Stomach (tissue), 8 donors: ENCODE measurements at regions not wholly inside any gene's neighbourhood (a gene's known extent, or its start where the extent isn't known, plus 50 kb on each side); places are given as distances from the start of the nearest gene placed in this dataset.

ENCODE experiments used
- DNase-seq, 2 donors: peaks; one replicate each; pipeline versions ENCODE4 v3.0.0 to v3.0.0-alpha.2; 2013 to 2019
- H3K27ac ChIP-seq, 5 donors: fragments of 200-600 bp in 4 of 5; sonication (generic) in 4 of 5; one replicate each; pipeline ENCODE4 v1.5.1; 2013 to 2019; ENCODE audit warnings: mild to moderate bottlenecking in 1 of 5, moderate library complexity in 1 of 5
- H3K27me3 ChIP-seq, 3 donors: fragments of 200-600 bp; sonication (generic); one replicate each; pipeline ENCODE4 v1.5.1; 2017 to 2019; ENCODE audit warnings: mixed run types in 1 of 3
- H3K36me3 ChIP-seq, 4 donors: fragments of 200-600 bp; sonication (generic); 1 replicate in 3 of 4; 2 replicates in 1 of 4; pipeline ENCODE4 v1.5.1; 2016 to 2019
- H3K4me1 ChIP-seq, 4 donors: fragments of 200-600 bp; sonication (generic); one replicate each; pipeline ENCODE4 v1.5.1; 2016 to 2019
- H3K4me3 ChIP-seq, 4 donors: fragments of 200-600 bp; sonication (generic) in 3 of 4; one replicate each; pipeline ENCODE4 v1.5.1; 2016 to 2019; ENCODE audit warnings: mild to moderate bottlenecking in 1 of 4
- H3K9me3 ChIP-seq, 4 donors: fragments of 200-600 bp; sonication (generic); one replicate each; pipeline ENCODE4 v1.5.1; 2016 to 2019
- EP300 ChIP-seq: sonication (generic); formaldehyde crosslinking; IDR thresholded peaks from one replicate; pipeline ENCODE4 v1.6.1; 2017; ENCODE audit warnings: antibody characterized with exemption
- POLR2A ChIP-seq, 4 donors: fragments of 450-650 bp; IDR thresholded peaks; one replicate each; pipeline ENCODE4 v1.6.1; 2016; ENCODE audit warnings: antibody characterized with exemption in 4 of 4, control low read depth in 2 of 4, mild to moderate bottlenecking in 1 of 4, moderate library complexity in 1 of 4
- POLR2AphosphoS5 ChIP-seq, 3 donors: sonication (generic); formaldehyde crosslinking; IDR thresholded peaks; one replicate each; pipeline ENCODE4 v1.6.1; 2016; ENCODE audit warnings: antibody characterized with exemption in 3 of 3
- WGBS, 5 donors: extraction: QIAGEN DNeasy Blood & Tissue Kit in 3 of 5; methylation state at CpG; one replicate each; pipeline versions ENCODE4 v1.1.5 to v1.1.7; 2013 to 2018; 5-methylcytosine and 5-hydroxymethylcytosine counted together
- intact Hi-C: fragments of 100-400 bp; cut with DNase I; formaldehyde crosslinking; loops from one replicate; pipeline ENCODE4 v1.15.1; 2023; ENCODE audit warnings: low total_unique reads
- TF ChIP-seq, protein P1 (sequence below), 7 experiments: fragments of 450-650 bp in 4 of 7; fragments of 200-600 bp in 3 of 7; sonication (generic) in 3 of 7; IDR thresholded peaks; one replicate each; pipeline ENCODE4 v1.5.1; 2016 to 2019; ENCODE audit warnings: antibody characterized with exemption in 7 of 7, control low read depth in 2 of 7, mild to moderate bottlenecking in 1 of 7
- donor health status: healthy with polysubstance abuse.
- donor health status: Bipolar disorder and iron deficiency.
- donor health status: healthy.

DNA sequence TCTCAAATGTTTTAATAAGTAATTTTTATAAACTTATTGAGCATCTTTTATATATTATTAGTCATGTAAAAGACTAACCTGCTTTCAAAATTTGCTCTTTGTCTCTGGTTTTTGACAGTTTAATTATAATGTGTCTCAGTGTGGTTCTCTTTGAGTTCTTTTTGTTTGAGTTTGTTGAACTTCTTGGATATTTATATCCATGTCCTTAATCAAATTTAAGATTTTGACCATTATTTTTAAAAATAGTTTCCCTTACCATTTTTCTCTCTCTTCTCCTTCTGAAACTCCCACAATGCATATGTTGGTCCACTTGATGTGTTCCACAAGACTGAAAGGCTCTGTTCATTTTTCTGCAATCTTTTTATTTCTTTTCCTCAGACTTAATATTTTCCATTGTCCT, 366.1 kb upstream of the GOLIM4 start:
- TF ChIP-seq, protein P1, sequence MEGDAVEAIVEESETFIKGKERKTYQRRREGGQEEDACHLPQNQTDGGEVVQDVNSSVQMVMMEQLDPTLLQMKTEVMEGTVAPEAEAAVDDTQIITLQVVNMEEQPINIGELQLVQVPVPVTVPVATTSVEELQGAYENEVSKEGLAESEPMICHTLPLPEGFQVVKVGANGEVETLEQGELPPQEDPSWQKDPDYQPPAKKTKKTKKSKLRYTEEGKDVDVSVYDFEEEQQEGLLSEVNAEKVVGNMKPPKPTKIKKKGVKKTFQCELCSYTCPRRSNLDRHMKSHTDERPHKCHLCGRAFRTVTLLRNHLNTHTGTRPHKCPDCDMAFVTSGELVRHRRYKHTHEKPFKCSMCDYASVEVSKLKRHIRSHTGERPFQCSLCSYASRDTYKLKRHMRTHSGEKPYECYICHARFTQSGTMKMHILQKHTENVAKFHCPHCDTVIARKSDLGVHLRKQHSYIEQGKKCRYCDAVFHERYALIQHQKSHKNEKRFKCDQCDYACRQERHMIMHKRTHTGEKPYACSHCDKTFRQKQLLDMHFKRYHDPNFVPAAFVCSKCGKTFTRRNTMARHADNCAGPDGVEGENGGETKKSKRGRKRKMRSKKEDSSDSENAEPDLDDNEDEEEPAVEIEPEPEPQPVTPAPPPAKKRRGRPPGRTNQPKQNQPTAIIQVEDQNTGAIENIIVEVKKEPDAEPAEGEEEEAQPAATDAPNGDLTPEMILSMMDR (IDR thresholded peaks at IDR 0.05), result no peak
- TF ChIP-seq EP300 (no peak), POLR2A (IDR thresholded peaks at IDR 0.05) (no peak), POLR2AphosphoS5 (IDR thresholded peaks at IDR 0.05) (no peak)
- intact Hi-C loops, result loop anchor here (10.0 kb wide), 1 partner anchor 237 kb away; no protein-coding TSS in a partner anchor
- Histone ChIP-seq H3K4me3 (no peak overlapping the region), H3K9me3 (peaks cover 0 to 5% (median 1%) of the 10 kb centered on the region in 4 donors), H3K4me1 (no peaks in the 10 kb centered on the region), H3K36me3 (no peaks in the 10 kb centered on the region), H3K27ac (no peak overlapping the region), H3K27me3 (no peaks in the 10 kb centered on the region)
- DNase-seq, result no peak

- no peak overlapping the region for H3K27ac ChIP-seq
- TF ChIP-seq, protein P1 (IDR thresholded peaks at IDR 0.05), result no peak
- TF ChIP-seq POLR2AphosphoS5 (IDR thresholded peaks at IDR 0.05) (no peak), POLR2A (IDR thresholded peaks at IDR 0.05) (no peak), EP300 (no peak)
- WGBS, 5 donors, result 57 to 78% (median 68%) methylated on average over 2 of the region's 2 CpGs
- H3K9me3 ChIP-seq, result peaks cover 0 to 5% (median 0%) of the 10 kb centered on the region in 4 donors
- H3K4me1 ChIP-seq, result no peaks in the 10 kb centered on the region
- intact Hi-C loops, result no loop called here
- DNase-seq, result peak in 1 of 2 donors; percentile 28
- no peak overlapping the region for H3K4me3 ChIP-seq
- H3K27me3 ChIP-seq, result no peaks in the 10 kb centered on the region
- no peaks in the 10 kb centered on the region for H3K36me3 ChIP-seq
Measured at GRCh38 chr3:168459226-168459784, 363.6 kb upstream of the GOLIM4 start.

- Histone ChIP-seq H3K4me1 (no peaks in the 10 kb centered on the region), H3K27ac (no peak overlapping the region), H3K9me3 (peaks cover 0 to 5% (median 0%) of the 10 kb centered on the region in 4 donors), H3K27me3 (no peaks in the 10 kb centered on the region), H3K36me3 (no peaks in the 10 kb centered on the region), H3K4me3 (no peak overlapping the region)
- WGBS, 5 donors, result 69 to 80% (median 72%) methylated on average over 4 of the region's 4 CpGs
- no peak for DNase-seq
- intact Hi-C loops, result no loop called here
- TF ChIP-seq, protein P1 (IDR thresholded peaks at IDR 0.05), result no peak
- TF ChIP-seq POLR2AphosphoS5 (IDR thresholded peaks at IDR 0.05) (no peak), POLR2A (IDR thresholded peaks at IDR 0.05) (no peak), EP300 (no peak)
Measured at GRCh38 chr3:168457954-168458539, 362.3 kb upstream of the GOLIM4 start.

- 51 to 75% (median 62%) methylated on average over 3 to 5 of the region's 5 CpGs for WGBS, 5 donors
- no peak for DNase-seq
- no peaks in the 10 kb centered on the region for H3K4me1 ChIP-seq
- no peaks in the 10 kb centered on the region for H3K9me3 ChIP-seq
- H3K27me3 ChIP-seq, result no peaks in the 10 kb centered on the region
- no peak overlapping the region for H3K27ac ChIP-seq
- TF ChIP-seq EP300 (no peak), POLR2A (IDR thresholded peaks at IDR 0.05) (no peak), POLR2AphosphoS5 (IDR thresholded peaks at IDR 0.05) (no peak)
- TF ChIP-seq, protein P1 (IDR thresholded peaks at IDR 0.05), result no peak
- H3K36me3 ChIP-seq, result no peaks in the 10 kb centered on the region
- no peak overlapping the region for H3K4me3 ChIP-seq
- intact Hi-C loops, result no loop called here
Measured at GRCh38 chr3:168455814-168456213, 360.1 kb upstream of the GOLIM4 start.
